ENCODE measurements at regions not wholly inside any gene's neighbourhood (a gene's known extent, or its start where the extent isn't known, plus 50 kb on each side); places are given as distances from the start of the nearest gene placed in this dataset.

- ATAC-seq (no peak), DNase-seq (no peak)
- TF ChIP-seq CTCF (IDR thresholded peaks at IDR 0.05) = no peak
- Histone ChIP-seq H3K27me3 (no peaks in the 10 kb centered on the region), H3K36me3 (no peaks in the 10 kb centered on the region), H3K4me1 (no peaks in the 10 kb centered on the region), H3K27ac (no peak overlapping the region), H3K4me3 (no peak overlapping the region), H3K9me3 (peaks cover 0 to 3% (median 0%) of the 10 kb centered on the region in 11 donors)
- intact Hi-C loops (cut with DNase I) = no loop called here
- WGBS, 2 donors = 92% methylated on average over 3 of the region's 3 CpGs
Observed at GRCh38 chr20:6651561-6651960, 115.9 kb upstream of the BMP2 start.

GRCh38 chr20:6651016-6651415, 116.5 kb upstream of the BMP2 start:
- H3K27ac ChIP-seq = no peak overlapping the region
- DNase-seq (no peak), ATAC-seq (no peak)
- 82 to 86% methylated on average over 5 of the region's 5 CpGs for WGBS, 2 donors
- H3K4me1 ChIP-seq = no peaks in the 10 kb centered on the region
- no peaks in the 10 kb centered on the region for H3K36me3 ChIP-seq
- intact Hi-C loops (cut with DNase I) = no loop called here
- H3K9me3 ChIP-seq = peaks cover 0 to 3% (median 0%) of the 10 kb centered on the region in 11 donors
- H3K4me3 ChIP-seq = no peak overlapping the region
- no peaks in the 10 kb centered on the region for H3K27me3 ChIP-seq
- TF ChIP-seq CTCF (IDR thresholded peaks at IDR 0.05) = no peak

- DNase-seq = no peak
- H3K27me3 ChIP-seq = no peaks in the 10 kb centered on the region
- WGBS, 2 donors = 86 to 91% methylated on average over 3 of the region's 3 CpGs
- H3K9me3 ChIP-seq = peaks cover 0 to 3% (median 0%) of the 10 kb centered on the region in 11 donors
- intact Hi-C loops (cut with DNase I) = loop anchor here in 1 of 10 donors (10.0 kb wide), 1 partner anchor 119 kb away; the partner anchor contains the start of gene BMP2
- no peaks in the 10 kb centered on the region for H3K36me3 ChIP-seq
- no peak for TF ChIP-seq CTCF (IDR thresholded peaks at IDR 0.05)
- no peak for ATAC-seq
- no peak overlapping the region for H3K27ac ChIP-seq
- no peaks in the 10 kb centered on the region for H3K4me1 ChIP-seq
- H3K4me3 ChIP-seq = no peak overlapping the region
Observed at GRCh38 chr20:6646021-6646636, 121.4 kb upstream of the BMP2 start.

- 66 to 70% methylated on average over 10 of the region's 10 CpGs for WGBS, 2 donors
Observed at GRCh38 chr20:6644813-6645628, 122.5 kb upstream of the BMP2 start.

More at GRCh38 chr20:6644813-6645628, 122.5 kb upstream of the BMP2 start:
- intact Hi-C loops (cut with DNase I) = loop anchor here in 1 of 10 donors (10.0 kb wide), 1 partner anchor 120 kb away; the partner anchor contains the start of gene BMP2
- Histone ChIP-seq H3K27ac (no peak overlapping the region), H3K4me1 (no peaks in the 10 kb centered on the region), H3K36me3 (no peaks in the 10 kb centered on the region), H3K27me3 (no peaks in the 10 kb centered on the region), H3K9me3 (peaks cover 0 to 3% (median 0%) of the 10 kb centered on the region in 11 donors), H3K4me3 (no peak overlapping the region)
- DNase-seq (no peak), ATAC-seq (no peak)
- no peak for TF ChIP-seq CTCF (IDR thresholded peaks at IDR 0.05)

Data from heart right ventricle (tissue), 16 donors.